GM12878 (cell line): ENCODE measurements at regions not wholly inside any gene's neighbourhood (a gene's known extent, or its start where the extent isn't known, plus 50 kb on each side); places are given as distances from the start of the nearest gene placed in this dataset.

Experiments
- ATAC-seq: fragments of 200-7000 bp; cut with Tn5 transposase; 3 replicates; pipeline ENCODE4 v1.9.1; 2020; ENCODE audit warnings: mild to moderate bottlenecking, moderate library complexity
- BruUV-seq: library from RNA; stranded (reverse); fragments of 400-500 nt; replicated peaks from 2 replicates; lab custom pipeline; 2021; lab: Mats Ljungman, UMichigan
- CTCF ChIA-PET: fragments of 300-600 bp; sonication (Branson Sonifier 250); formaldehyde crosslinking; extraction: SDS; loops from one replicate; lab custom pipeline; 2021; ENCODE audit warnings: inconsistent platforms; lab: Yijun Ruan, JAX
- POLR2A ChIA-PET: fragments of 350-600 bp; formaldehyde crosslinking; extraction: SDS; loops from one replicate; lab custom pipeline; 2021; ENCODE audit warnings: inconsistent platforms; lab: Charles Lee
- RAD21 ChIA-PET: fragments of 300-600 bp; sonication (Branson Sonifier 250); formaldehyde crosslinking; loops from one replicate; lab custom pipeline; 2023; ENCODE audit warnings: antibody characterized with exemption; ENCODE audit not compliant: unreplicated experiment; lab: Charles Lee
- SMC1A ChIA-PET: fragments of 300-600 bp; sonication (Branson Sonifier 250); formaldehyde crosslinking; loops from one replicate; lab custom pipeline; 2023; ENCODE audit not compliant: unreplicated experiment, uncharacterized antibody; lab: Charles Lee
- DNase-seq: peaks from one replicate; pipeline ENCODE4 v3.0.0-alpha.2; 2011; ENCODE audit warnings: low read depth, low spot score
- FAIRE-seq: peaks from 3 replicates; lab custom pipeline; 2011; peaks lifted over from hg19 to GRCh38; lab: Jason Lieb, UNC
- H2AFZ ChIP-seq: 2 replicates; pipeline ENCODE4 v1.6.0; 2011; ENCODE audit warnings: low read depth, low read length, control low read depth; ENCODE audit not compliant: control insufficient read depth
- H3K27ac ChIP-seq: 2 replicates; pipeline ENCODE4 v1.5.1; 2011; ENCODE audit warnings: control low read depth; ENCODE audit not compliant: control insufficient read depth, insufficient read depth
- H3K27me3 ChIP-seq, 2 experiments: replicated peaks in 1 of 2; 2 replicates each; pipeline versions ENCODE4 v1.6.0 to v1.6.1; 2011; ENCODE audit warnings: low read length in 1 of 2; ENCODE audit not compliant: control insufficient read depth in 2 of 2, insufficient read depth in 2 of 2
- H3K36me3 ChIP-seq, 2 experiments: 2 replicates each; pipeline ENCODE4 v1.5.1; 2011; ENCODE audit warnings: low read length in 1 of 2; ENCODE audit not compliant: control insufficient read depth in 2 of 2, insufficient read depth in 2 of 2
- H3K4me1 ChIP-seq: 2 replicates; pipeline ENCODE4 v1.6.1; 2011; ENCODE audit warnings: mild to moderate bottlenecking, low read length, moderate library complexity, mixed read lengths; ENCODE audit not compliant: control insufficient read depth, insufficient read depth
- H3K4me2 ChIP-seq: 2 replicates; pipeline ENCODE4 v1.6.0; 2011; ENCODE audit warnings: control low read depth; ENCODE audit not compliant: control insufficient read depth, insufficient read depth
- H3K4me3 ChIP-seq: fragments of 200-600 bp; sonication (generic); 2 replicates; pipeline ENCODE4 v1.5.1; 2016
- H3K79me2 ChIP-seq: 2 replicates; pipeline ENCODE4 v1.6.0; 2011; ENCODE audit warnings: low read length; ENCODE audit not compliant: control insufficient read depth, insufficient read depth
- H3K9ac ChIP-seq: 2 replicates; pipeline ENCODE4 v1.8.0; 2011; ENCODE audit warnings: low read length, control low read depth, mixed read lengths; ENCODE audit not compliant: control insufficient read depth, insufficient read depth
- H3K9me3 ChIP-seq: replicated peaks from 3 replicates; pipeline ENCODE4 v1.5.1; 2011; ENCODE audit warnings: mild to moderate bottlenecking, low read length; ENCODE audit not compliant: control insufficient read depth, insufficient read depth
- H4K20me1 ChIP-seq: 2 replicates; pipeline ENCODE4 v1.6.0; 2011; ENCODE audit not compliant: control insufficient read depth, insufficient read depth
- EP300 ChIP-seq, 2 experiments: fragments of 150-350 bp in 1 of 2; IDR thresholded peaks; 2 replicates each; pipeline ENCODE4 v1.6.1; 2011 to 2012; ENCODE audit warnings: low read depth in 2 of 2, low read length in 2 of 2, borderline replicate concordance in 1 of 2, improper control_type of control experiment in 1 of 2, inconsistent platforms in 1 of 2; ENCODE audit not compliant: control insufficient read depth in 1 of 2
- FOS ChIP-seq: IDR thresholded peaks from 3 replicates; pipeline ENCODE4 v1.6.1; 2011; ENCODE audit warnings: borderline replicate concordance; ENCODE audit not compliant: insufficient read length; ENCODE audit errors: extremely low read depth
- JUNB ChIP-seq: IDR thresholded peaks from 2 replicates; pipeline ENCODE4 v1.6.1; 2016; ENCODE audit warnings: antibody characterized with exemption, mild to moderate bottlenecking
- KLF5 ChIP-seq: fragments of 450-650 bp; IDR thresholded peaks from 2 replicates; pipeline ENCODE4 v1.6.1; 2014; ENCODE audit warnings: mild to moderate bottlenecking; ENCODE audit not compliant: partially characterized antibody
- NFIC ChIP-seq: IDR thresholded peaks from 2 replicates; pipeline ENCODE4 v1.6.1; 2012; ENCODE audit warnings: low read depth, mild to moderate bottlenecking, inconsistent platforms, low read length, moderate library complexity
- NR2F1 ChIP-seq: fragments of 450-650 bp; conservative IDR thresholded peaks from 2 replicates; pipeline ENCODE4 v1.6.1; 2017; ENCODE audit warnings: mild to moderate bottlenecking
- TAF1 ChIP-seq: IDR thresholded peaks from 2 replicates; pipeline ENCODE4 v1.6.1; 2011; ENCODE audit warnings: mild to moderate bottlenecking, low read depth, low read length, borderline replicate concordance
- TARDBP ChIP-seq: IDR thresholded peaks from 2 replicates; pipeline ENCODE4 v1.6.1; 2016; ENCODE audit warnings: borderline replicate concordance
- ZBTB11 ChIP-seq: fragments of 450-650 bp; formaldehyde crosslinking; IDR thresholded peaks from 2 replicates; pipeline ENCODE4 v1.5.0; 2022; ENCODE audit warnings: mild to moderate bottlenecking, missing genetic modification characterization
- WGBS: methylation state at CpG from one replicate; pipeline ENCODE4 v1.1.6; 2016; ENCODE audit warnings: low lambda C conversion rate; ENCODE audit not compliant: insufficient replicate concordance, insufficient coverage; ENCODE audit errors: missing lambda C conversion rate; 5-methylcytosine and 5-hydroxymethylcytosine counted together
- in situ Hi-C: fragments of 300-500 bp; cut with MboI; formaldehyde crosslinking; loops from 9 replicates; pipeline ENCODE4 v1.14.3; 2018; ENCODE audit warnings: mixed read lengths
- intact Hi-C: fragments of 100-400 bp; cut with micrococcal nuclease; formaldehyde crosslinking; loops from one replicate; pipeline ENCODE4 v1.14.2; 2022; ENCODE audit not compliant: unreplicated experiment
- TF ChIP-seq, protein P1 (sequence below): fragments of 450-650 bp; formaldehyde crosslinking; IDR thresholded peaks from 2 replicates; pipeline ENCODE4 v1.4.0; 2022; ENCODE audit warnings: mild to moderate bottlenecking, moderate library complexity

- CTCF ChIA-PET: interaction anchor here (0.7 to 1.5 kb wide), 4 partner anchors 14 to 218 kb away, joined by 3 to 5 read pairs (median 4); no protein-coding TSS in a partner anchor
- DNase-seq (no peak), FAIRE-seq (no peak), ATAC-seq (no peak)
- no peak overlapping the region for H3K9ac ChIP-seq
- SMC1A ChIA-PET: interaction anchor here (1.0 kb wide), 1 partner anchor 217 kb away, joined by 4 read pairs; no protein-coding TSS in a partner anchor
- no peaks in the 10 kb centered on the region for H3K27me3 ChIP-seq
- H3K4me3 ChIP-seq: no peak overlapping the region
- RAD21 ChIA-PET: interaction anchor here (0.6 kb wide), 1 partner anchor 25 kb away, joined by 3 read pairs; no protein-coding TSS in a partner anchor
- WGBS: 88% methylated on average over 6 of the region's 6 CpGs
- no peak overlapping the region for H2AFZ ChIP-seq
- no peak overlapping the region for H3K27ac ChIP-seq
- no peaks in the 10 kb centered on the region for H3K79me2 ChIP-seq
- in situ Hi-C loops (no loop called here), intact Hi-C loops (no loop called here)
- BruUV-seq: no TSS peak
- POLR2A ChIA-PET: interaction anchor here (0.6 kb wide), 1 partner anchor 1034 kb away, joined by 3 read pairs; no protein-coding TSS in a partner anchor
- no peaks in the 10 kb centered on the region for H3K4me1 ChIP-seq
- H3K4me2 ChIP-seq: no peak overlapping the region
- no peaks in the 10 kb centered on the region for H3K9me3 ChIP-seq
- no peaks in the 10 kb centered on the region for H3K36me3 ChIP-seq
- H4K20me1 ChIP-seq: no peaks in the 10 kb centered on the region
- TF ChIP-seq, protein P1, sequence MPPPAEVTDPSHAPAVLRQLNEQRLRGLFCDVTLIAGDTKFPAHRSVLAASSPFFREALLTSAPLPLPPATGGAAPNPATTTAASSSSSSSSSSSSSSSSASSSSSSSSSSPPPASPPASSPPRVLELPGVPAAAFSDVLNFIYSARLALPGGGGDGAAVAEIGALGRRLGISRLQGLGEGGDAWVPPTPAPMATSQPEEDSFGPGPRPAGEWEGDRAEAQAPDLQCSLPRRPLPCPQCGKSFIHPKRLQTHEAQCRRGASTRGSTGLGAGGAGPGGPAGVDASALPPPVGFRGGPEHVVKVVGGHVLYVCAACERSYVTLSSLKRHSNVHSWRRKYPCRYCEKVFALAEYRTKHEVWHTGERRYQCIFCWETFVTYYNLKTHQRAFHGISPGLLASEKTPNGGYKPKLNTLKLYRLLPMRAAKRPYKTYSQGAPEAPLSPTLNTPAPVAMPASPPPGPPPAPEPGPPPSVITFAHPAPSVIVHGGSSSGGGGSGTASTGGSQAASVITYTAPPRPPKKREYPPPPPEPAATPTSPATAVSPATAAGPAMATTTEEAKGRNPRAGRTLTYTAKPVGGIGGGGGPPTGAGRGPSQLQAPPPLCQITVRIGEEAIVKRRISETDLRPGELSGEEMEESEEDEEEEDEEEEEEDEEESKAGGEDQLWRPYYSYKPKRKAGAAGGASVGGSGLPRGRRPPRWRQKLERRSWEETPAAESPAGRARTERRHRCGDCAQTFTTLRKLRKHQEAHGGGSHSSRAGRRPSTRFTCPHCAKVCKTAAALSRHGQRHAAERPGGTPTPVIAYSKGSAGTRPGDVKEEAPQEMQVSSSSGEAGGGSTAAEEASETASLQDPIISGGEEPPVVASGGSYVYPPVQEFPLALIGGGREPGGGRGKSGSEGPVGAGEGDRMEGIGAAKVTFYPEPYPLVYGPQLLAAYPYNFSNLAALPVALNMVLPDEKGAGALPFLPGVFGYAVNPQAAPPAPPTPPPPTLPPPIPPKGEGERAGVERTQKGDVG (CRISPR knock-in tag): no peak
- TF ChIP-seq ZBTB11 (CRISPR knock-in tag) (no peak), TARDBP (no peak), TAF1 (no peak), EP300 (IDR thresholded peaks at IDR 0.05; ENCODE audit: borderline replicate concordance in 1 of 2, control insufficient read depth in 1 of 2, low read depth in 2 of 2, low read length in 2 of 2) (no peak), NFIC (no peak), JUNB (no peak), KLF5 (no peak), FOS (no peak), NR2F1 (no peak)
Observed at GRCh38 chr10:91033324-91033950, 112.5 kb upstream of the ANKRD1 start.
